AG09309 (cell line): ENCODE measurements at regions not wholly inside any gene's neighbourhood (a gene's known extent, or its start where the extent isn't known, plus 50 kb on each side); places are given as distances from the start of the nearest gene placed in this dataset.

Source experiments
- DNase-seq: peaks from one replicate; pipeline ENCODE4 v3.0.0-alpha.2; 2010; ENCODE audit warnings: low read depth
- H3K4me3 ChIP-seq: 2 replicates; pipeline ENCODE4 v1.5.1; 2011; ENCODE audit warnings: mild to moderate bottlenecking, low read depth, low read length, moderate library complexity; ENCODE audit not compliant: control insufficient read depth
- CTCF ChIP-seq: IDR thresholded peaks from 2 replicates; pipeline ENCODE4 v1.5.1; 2011; ENCODE audit warnings: mild to moderate bottlenecking, low read depth, low read length, inconsistent platforms; ENCODE audit not compliant: insufficient read depth, control insufficient read depth; ENCODE audit errors: missing control alignments

- H3K4me3 ChIP-seq: no peak overlapping the region
- no peak for DNase-seq
- no peak for TF ChIP-seq CTCF
Measured at GRCh38 chr21:43343992-43344886, 82.7 kb downstream of the SIK1 start.

GRCh38 chr21:43343095-43343991 is 83.6 kb downstream of the SIK1 start:
- H3K4me3 ChIP-seq: no peak overlapping the region
- no peak for TF ChIP-seq CTCF
- no peak for DNase-seq

GRCh38 chr21:43342301-43342881 is 84.5 kb downstream of the SIK1 start:
- DNase-seq: no peak
- no peak overlapping the region for H3K4me3 ChIP-seq
- no peak for TF ChIP-seq CTCF

- DNase-seq: no peak
- TF ChIP-seq CTCF: no peak
- H3K4me3 ChIP-seq: no peak overlapping the region
Measured at GRCh38 chr21:43341378-43342161, 85.4 kb downstream of the SIK1 start.

- no peak for TF ChIP-seq CTCF
- H3K4me3 ChIP-seq: no peak overlapping the region
- peak; percentile 45 for DNase-seq
Measured at GRCh38 chr21:43340491-43341377, 86.2 kb downstream of the SIK1 start.
